Skin of body (tissue), 1 donor: ENCODE measurements at regions not wholly inside any gene's neighbourhood (a gene's known extent, or its start where the extent isn't known, plus 50 kb on each side); places are given as distances from the start of the nearest gene placed in this dataset.
"Not testable (repeated sequence)": the region's sequence is repeated elsewhere in the genome, so short reads cannot be mapped to it uniquely, and the experiment has no call there.

Experiments
- DNase-seq: peaks from one replicate; lab custom pipeline; 2025; lab: John Stamatoyannopoulos, UW

GRCh38 chr4:3595627-3596291 is 63.5 kb upstream of the LRPAP1 start:
- DNase-seq, result not testable (repeated sequence)

GRCh38 chr4:3594751-3595150 is 62.5 kb upstream of the LRPAP1 start:
- DNase-seq, result not testable (repeated sequence)

GRCh38 chr4:3589946-3590924 is 58.0 kb upstream of the LRPAP1 start:
- not testable (repeated sequence) for DNase-seq

- not testable (repeated sequence) for DNase-seq
These were observed 57.2 kb upstream of the LRPAP1 start for GRCh38 chr4:3589379-3589778.

- not testable (repeated sequence) for DNase-seq
These were observed 56.4 kb upstream of the LRPAP1 start for GRCh38 chr4:3588517-3589194.

- DNase-seq, result not testable (repeated sequence)
These were observed 54.4 kb upstream of the LRPAP1 start for GRCh38 chr4:3586596-3586995.

GRCh38 chr4:3585567-3585966 is 53.3 kb upstream of the LRPAP1 start:
- DNase-seq, result not testable (repeated sequence)

- no peak for DNase-seq
These were observed 49.9 kb upstream of the LRPAP1 start for GRCh38 chr4:3582091-3582475.
